ENCODE measurements at regions not wholly inside any gene's neighbourhood (a gene's known extent, or its start where the extent isn't known, plus 50 kb on each side); places are given as distances from the start of the nearest gene placed in this dataset.
"Not testable (repeated sequence)": the region's sequence is repeated elsewhere in the genome, so short reads cannot be mapped to it uniquely, and the experiment has no call there.

DNA sequence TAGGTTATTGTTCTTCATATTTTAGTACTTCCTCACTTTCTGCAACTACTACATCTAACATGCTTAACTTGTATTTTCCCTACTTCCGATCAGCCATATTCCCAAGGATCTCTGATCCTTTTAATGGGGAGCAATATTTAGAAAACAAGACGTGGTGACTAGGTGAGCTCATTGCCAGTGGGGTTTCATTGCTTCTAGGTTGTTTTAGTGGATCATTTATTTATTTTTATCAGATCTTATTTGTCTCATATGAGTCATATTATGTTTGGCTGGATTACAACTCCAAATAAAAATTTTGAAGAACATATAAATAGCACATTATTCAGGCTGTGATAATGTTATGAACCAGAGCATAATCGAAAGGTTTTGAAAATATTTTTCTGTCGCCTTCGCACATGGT, 480.9 kb upstream of the TMEFF2 start:
- DNase-seq = no peak

DNA sequence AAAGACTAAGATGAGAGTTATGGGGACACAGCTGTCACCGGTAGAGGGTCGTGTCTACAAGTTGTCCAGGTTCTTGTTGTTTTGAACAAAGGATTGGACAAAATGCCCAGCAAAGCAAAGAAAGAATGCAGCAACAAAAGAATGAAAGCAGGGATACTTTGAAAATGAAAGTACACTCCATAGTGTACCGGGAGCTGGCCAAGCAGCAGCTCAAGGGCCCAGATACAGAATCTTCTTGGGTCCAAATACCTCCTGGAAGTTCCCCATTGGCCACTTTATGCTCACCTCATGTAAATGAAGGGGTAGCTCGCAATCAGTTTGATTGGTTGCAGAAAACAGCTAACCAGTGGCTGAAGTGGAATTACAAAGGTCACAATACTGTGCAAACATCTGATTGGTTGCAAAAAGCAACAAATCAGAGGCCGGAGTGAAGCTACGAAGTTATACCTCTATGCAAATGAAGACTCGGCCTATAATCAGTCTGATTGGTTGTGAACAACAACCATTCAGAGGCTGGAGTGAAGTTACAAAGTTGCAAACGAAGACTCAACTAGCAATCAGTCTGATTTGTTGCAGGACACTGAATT, 474.9 kb upstream of the TMEFF2 start:
- DNase-seq = no peak

DNA sequence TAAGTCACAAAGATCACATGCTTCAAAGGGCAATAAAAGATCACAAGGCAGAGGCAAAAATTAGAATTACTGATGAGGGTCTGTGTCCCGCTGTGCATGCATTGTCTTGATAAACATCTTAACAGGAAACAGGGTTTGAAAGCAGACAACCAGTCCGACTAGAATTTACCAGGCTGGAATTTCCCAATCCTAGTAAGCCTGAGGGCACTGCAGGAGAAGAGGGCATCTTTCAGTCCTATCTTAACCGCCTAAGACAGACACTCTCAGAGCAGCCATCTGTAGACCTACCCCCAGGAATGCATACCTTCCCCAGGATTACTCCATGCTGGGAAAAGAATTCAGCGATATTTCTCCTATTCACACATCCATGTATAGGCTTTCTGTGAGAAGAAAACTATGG, 465.8 kb upstream of the TMEFF2 start:
- not testable (repeated sequence) for DNase-seq

DNA sequence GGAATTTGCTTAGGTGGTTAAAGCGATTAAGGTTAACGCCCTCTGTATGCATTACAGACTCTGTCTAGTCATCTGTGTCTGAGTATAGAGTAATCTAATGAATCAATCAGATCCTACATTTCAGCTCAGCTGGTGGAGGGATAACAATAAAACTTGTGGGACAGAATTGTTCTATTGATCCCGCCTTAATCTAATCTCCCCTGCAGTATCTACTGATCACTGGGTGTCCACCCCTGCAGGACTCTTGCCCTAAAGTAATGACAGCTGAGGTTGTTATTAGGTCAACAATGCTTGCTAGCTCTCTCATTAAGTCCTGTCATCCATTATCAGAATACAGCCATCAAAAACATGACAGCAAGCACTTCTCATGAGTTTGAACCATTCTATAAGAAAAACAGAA, 462.6 kb upstream of the TMEFF2 start:
- DNase-seq = no peak

DNA sequence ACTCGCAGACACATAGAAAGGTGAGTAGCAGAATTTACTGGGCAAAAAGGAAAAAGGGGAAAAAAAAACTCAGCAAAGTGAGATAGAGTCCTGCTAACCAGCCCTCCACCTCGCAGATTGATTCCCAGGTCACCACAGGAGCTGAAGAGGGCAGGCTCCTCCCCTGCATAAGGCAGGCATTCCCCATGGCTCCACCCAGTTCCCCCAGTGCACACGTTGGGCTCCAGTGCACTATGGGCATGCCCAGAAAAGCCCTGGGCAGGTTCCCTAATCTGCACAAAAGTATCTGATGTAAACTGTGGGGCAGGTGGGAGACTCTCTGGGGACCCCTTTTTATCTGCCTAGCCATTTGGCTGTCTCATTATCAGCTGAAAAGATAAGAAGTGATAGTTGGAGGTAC, 461.2 kb upstream of the TMEFF2 start:
- no peak for DNase-seq

DNA sequence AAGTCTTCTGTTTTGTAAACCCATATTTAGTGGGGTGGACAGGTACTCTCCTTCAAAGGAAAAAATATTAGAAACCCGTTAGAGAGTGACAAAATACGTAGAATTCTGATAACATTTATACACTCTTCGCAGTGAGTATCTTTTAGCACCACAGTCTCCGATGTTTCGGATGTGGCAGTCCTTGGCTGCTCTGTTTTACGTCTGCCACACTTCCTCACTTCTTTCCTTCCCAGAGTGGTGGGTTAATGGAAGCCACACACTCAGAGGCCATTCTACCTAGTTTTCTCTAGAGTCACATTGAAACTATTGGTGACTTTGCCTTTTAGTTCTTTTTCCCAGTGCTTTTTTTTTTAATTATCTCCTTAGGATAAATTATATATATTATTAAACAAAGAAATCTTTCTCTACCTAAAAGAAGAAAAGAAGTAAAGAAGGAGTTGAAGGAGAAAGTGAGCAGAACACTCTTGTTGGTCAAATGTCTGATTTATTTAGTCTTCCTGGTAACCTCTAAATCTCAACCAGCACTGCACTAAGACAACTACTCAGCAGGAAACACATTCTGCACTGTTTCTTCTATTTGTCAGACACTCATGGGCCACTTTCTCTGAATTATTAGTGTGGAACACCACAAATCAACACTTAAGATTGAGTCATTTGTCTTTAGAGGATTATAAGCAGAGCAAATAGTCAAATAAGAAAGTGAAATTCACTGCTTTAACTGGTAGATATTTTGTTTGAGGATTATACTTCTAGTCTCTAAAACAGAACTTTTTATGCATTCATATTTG, 451.3 kb upstream of the TMEFF2 start:
- DNase-seq = no peak

DNA sequence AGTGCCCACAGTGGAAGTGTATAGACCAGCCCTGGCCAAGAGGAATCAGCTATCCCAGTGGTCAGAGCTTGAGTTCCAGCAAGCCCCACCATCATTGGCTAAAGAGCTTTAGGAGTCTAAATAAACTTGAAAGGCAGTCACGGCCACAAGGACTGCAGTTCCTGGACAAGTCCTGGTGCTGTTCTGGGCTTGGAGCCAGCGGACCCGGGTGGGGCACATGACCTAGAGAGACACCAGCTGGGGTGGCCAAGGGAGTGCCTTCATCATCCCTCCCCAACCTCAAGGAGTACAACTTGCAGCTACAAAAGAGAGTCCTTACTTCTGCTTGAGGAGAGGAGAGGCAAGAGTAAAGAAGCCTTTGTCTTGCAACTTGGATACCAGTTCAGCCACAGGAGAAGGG, 439.8 kb upstream of the TMEFF2 start:
- no peak for DNase-seq

DNA sequence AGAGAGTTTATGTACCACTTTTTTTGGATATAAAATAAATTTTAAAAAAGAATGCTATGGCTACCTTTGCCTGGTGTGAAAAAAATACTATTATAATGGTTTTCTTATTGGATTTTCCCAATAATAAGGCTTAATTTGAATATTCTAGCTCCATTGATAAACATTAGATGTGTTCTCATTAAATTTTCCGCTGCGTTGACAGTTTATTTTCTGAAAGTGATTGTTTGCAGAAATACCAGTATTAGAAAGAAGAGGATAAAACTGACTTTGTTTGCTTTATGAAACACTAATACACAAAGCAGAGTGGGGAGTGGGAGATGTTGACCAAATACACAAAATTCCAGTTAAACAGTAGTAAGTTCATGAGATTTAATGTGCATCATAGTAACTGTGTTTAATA, 433.3 kb upstream of the TMEFF2 start:
- DNase-seq = no peak

DNA sequence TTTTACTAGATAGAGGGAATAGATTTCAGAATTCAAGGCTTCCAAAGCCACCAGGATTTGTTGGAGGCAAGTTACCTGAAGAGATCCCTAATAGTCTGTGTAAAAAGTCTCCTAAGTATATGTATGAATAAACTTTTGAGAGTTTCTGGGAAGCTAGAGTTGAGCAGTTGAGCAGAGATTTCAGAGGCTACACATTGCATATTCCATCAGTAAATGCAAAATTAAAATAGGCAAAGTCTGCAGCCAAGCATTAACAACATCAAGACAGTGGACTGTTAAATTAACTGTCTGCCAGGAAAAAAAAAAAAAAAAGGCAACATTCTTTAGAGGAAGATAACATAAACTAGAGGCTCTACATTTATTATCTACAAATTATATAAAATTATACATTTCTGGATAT, 420.4 kb upstream of the TMEFF2 start:
- no peak for DNase-seq

DNA sequence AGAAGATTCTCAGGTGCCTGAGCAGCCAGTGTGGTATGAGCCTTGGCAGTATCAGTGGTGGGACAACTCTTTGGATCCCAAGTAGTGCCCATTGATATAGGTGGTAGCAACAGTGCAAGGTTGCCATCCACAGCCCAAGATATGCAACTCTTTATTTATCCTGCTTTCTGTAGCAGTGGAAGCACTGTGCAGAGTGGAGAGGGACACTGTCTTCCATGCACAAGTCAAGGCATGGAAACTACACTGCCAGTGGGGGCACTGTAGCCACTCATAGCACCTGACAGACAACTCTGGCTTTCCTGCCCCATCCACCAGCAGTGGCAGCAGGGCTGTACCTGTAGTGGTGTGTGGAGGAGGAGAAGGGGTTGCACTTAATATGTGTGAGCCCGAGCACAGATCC, 409.6 kb upstream of the TMEFF2 start:
- no peak for DNase-seq

DNA sequence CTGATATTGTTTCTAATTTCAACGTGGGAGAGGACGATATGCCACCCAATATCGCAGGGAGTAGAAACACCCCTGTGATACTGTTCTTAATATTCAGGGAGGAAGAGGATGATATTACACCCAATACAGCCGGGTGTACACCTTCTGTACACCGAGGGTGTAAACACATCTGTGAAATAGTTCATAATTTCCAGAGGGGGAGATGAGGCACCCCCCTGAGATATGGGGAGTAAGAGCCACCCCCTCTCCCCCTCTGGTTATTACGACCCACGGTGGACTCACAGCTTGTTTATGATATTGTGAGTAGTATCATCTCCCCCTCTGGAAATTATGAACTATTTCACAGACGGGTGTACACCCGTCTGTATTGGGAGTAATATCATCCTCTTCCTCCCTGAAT, 403.9 kb upstream of the TMEFF2 start:
- not testable (repeated sequence) for DNase-seq

DNA sequence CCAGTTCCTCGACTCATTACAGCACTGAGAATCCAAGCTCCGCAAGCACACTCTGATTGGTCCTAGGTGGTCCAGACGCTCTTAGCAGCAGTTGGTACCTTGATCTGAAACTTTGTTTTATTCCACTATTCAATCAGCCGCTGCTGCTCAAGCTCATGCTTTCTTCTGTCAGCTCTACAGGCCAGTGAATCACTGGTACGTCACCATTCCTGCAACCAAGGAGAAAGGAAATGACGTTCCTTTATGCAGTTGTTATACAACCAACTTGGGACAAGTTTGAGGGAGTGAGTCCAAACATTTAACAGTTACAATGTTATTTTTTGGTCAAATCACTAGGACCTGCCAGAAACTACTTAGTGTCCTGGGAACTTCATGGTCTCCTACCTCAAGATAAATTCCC, 398.8 kb upstream of the TMEFF2 start:
- DNase-seq = no peak

DNA sequence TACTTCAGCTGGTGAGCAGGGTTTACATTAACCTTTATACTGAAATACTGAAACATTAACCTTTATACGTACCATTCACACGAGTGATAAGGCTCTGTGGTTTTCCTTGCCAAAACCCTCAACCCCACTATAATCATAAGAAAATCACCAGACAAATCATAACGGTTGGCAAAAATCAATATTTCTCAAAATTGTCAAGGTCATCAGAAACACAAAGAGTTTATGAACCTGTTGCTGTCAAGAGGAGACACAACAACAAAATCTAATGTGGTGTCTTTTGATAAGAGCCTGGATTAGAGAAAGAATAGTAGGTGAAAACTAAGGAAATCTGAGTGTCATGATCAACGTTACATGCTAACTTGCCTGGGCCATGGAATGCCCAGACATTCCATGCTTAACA, 396.9 kb upstream of the TMEFF2 start:
- DNase-seq = no peak

DNA sequence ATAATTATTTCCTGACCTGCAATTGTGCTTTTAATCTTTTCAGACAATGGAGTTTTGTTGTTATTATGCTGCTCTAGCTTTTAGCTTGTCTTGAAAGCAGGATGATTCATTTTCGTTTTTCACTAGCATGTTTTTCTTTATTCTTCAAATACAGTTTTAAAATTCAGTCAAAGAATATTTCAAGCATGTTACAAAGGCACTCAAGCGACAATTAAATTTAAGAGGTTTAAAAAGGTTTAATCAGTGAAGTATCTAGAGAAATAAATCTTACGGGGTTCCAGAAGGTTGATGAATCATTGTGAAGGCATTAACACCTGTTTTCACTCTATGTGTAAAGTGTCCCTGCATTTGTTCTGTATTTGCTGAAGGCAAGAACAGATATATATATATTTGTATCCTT, 390.7 kb upstream of the TMEFF2 start:
- no peak for DNase-seq

DNA sequence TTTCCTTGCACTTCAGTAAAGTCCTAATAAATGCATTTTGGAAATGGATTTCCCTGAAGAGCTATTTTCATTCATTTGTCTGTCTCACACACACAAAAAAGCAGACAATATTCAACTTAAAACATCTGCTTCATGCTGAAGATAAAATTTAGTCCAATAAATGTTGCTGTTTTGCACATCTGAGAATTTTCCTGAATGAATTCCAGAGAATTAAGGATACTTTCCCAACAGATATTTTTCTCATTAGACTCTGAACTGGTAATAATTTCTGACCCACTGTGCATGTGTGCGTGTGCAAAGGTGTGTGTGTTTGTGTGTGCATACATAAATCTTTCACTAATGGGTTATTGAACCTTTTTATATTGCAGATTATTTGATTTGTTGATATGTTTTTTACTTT, 390.2 kb upstream of the TMEFF2 start:
- DNase-seq = no peak

DNA sequence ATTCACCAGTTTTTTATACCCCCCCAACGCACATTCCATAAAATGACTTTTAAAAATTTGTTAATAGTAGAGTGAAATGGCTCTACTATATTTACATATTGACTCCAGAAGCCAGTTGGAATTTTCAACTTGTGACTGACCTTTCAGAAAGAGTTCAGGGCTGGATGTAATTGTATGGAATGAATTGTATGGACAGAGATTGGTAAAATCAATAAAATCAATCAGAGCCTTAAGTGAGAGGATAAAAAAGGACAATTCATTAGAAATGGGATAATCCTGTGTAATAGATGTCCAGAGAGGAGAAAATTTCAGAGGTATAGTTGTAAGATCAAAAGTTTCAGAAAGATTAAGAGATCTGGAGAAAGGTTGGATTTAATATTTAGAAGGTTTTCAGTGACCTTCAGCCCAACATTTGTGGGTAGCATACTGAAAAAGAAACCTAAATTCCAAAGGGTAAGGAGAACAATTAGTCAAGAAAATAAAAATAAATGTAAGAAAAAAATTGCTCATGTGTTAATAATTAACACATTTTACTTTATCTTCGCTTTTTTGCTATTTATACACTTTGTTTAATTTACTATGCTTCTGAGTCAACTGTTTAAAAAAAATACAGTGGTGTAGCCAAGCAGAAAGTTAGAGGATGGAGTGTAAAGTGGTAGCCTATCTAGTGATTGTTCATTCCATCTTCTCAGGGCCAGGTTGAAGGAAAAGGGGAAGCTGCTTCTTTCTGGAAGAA, 385.4 kb upstream of the TMEFF2 start:
- no peak for DNase-seq

DNA sequence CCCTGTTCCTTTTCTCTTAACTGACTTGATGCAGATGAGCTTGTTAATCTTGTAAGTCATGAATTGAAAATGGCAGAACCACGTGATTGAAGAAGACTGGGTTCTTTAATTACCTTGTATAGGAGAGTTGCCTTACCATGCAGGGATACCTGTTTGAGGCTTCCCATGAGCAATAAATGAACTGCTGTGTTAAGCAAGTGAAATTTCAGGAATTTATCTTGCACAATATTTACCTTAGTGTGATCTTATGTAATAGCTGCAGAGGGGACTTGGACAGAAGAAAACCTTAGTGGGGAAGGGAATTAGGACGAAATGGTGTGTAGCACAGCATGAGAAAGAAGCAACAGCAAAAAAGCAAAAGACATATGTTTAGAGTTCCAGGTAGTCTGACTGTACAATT, 384.0 kb upstream of the TMEFF2 start:
- DNase-seq = no peak

DNA sequence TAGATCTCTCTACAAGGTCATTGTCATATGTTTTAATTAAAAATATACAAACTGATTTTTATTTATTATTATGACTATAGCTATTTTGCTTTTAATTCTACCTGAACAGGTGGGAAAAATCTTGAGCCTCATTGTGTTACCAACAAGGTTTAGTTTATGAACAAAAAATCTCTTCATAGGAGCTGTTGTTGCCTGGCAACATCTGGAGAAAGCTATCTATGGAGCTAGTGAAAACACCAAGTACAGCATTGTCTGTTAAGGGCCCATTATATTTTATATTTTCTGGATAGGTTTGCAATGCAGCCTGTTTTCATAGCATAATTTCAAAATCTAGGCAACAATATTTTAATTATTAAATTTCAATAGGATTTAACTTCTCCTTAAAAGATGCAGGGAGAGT, 383.0 kb upstream of the TMEFF2 start:
- no peak for DNase-seq

DNA sequence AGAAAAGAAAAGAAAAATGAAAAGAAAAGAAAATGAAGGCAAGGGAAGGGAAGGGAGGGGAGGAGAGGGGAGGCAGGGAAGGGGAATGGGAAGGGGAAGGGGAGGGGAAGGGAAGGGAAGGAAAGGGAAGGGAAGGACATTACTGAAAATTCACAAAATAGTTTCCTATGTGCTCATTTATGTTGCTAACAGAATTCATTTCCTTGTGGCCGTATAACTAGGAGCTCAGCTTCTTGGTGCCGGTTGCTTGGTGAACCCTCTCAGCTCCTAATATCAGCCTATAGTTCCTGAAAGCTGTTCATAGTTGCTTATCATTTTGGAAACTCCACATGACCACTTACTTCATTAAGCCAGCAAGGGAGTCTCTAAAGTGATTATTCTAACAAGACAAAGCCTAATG, 379.8 kb upstream of the TMEFF2 start:
- no peak for DNase-seq

DNA sequence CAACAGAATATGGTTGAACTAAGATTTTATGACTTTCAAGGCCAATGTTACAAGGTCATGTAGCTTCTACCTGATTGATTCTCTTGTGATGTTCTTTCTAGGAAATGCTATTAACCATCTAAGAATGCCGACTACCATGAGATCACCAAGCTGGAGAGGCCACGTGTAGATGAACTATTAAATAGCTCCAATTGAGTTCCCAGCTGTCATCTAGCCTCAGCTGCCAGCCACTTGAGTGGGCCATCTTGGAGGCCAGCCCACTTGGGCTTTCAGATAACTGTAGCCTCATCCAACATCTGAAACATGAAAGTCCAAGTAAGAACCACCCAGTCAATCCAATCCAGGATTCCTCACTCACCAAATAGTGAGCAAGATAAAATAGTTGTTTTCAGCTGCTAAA, 376.9 kb upstream of the TMEFF2 start:
- no peak for DNase-seq

DNA sequence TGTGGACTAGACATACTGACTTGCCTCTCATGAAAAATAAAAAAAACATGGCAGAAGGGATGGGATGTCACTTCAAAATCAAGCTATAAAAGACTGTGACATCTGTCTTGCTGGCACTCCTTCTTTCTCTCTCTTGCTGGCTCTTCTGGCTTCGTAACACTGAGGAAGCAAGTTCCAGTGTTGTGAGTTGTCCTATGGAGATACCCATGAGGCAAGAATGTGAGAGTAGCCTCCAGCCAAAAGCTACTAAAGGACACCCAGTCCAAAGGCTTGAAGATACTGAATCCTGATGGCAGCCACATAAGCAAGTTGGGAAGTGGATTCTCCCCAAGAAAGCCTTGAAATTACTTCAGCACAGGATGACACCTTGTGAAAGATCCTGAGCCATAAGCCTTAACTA, 376.1 kb upstream of the TMEFF2 start:
- no peak for DNase-seq

DNA sequence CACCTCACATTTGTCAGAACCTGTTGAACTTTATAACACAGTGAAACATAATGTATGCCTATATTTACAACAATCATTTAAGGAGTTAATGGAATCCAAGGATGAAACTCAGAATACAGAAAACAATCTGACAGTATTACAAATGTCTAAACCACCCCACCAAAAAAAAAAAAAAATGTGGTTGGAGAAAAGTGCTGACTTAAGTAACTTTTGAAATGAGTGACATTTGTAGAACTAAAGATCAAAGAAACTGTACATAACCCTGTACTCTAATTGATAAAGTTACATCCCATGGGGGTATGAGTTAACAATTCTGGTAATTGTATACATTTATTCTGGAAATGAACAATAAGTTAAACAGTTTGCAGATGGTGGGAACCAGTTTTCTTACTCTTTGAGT, 372.1 kb upstream of the TMEFF2 start:
- no peak for DNase-seq

DNA sequence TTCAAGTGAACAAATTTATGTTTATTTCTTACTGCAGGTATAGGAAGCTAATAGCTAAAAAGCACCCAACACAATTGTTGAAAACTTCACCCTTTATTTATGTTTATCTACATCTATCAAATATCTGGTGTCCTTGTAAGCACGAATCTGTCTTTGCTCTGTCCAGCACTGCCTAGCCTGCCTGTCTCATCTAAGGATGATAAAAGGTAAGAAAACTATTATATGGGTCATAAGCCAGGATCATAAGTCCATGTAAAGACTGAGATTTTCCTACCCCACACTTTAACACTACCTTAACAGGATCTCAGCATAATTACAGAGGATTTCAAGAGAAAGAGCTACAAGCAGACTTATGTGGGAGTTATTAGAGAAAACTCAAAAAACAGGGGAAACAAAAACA, 365.6 kb upstream of the TMEFF2 start:
- no peak for DNase-seq

DNA sequence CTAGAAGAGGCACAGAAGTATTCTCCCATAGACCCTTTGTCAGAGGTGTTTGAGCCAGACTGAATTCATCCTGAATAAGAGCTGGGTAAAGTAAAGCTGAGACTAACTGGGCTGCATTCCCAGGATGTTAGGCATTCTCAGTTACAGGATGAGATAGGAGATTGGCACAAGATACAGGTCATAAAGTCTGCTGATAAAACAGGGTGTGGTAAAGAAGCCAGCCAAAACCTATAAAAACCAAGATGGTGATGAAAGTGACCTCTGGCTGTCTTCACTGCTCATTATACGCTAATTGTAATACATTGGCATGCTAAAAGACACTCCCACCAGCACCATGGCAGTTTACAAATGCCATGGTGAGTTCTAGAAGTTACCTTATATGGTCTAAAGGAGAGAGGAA, 364.9 kb upstream of the TMEFF2 start:
- DNase-seq = no peak

Data from inflammatory macrophage (primary cell).